Stomach (tissue), 4 donors: ENCODE measurements at regions not wholly inside any gene's neighbourhood (a gene's known extent, or its start where the extent isn't known, plus 50 kb on each side); places are given as distances from the start of the nearest gene placed in this dataset.

Source experiments
- EP300 ChIP-seq: sonication (generic); formaldehyde crosslinking; IDR thresholded peaks from one replicate; pipeline ENCODE4 v1.6.1; 2017; ENCODE audit warnings: antibody characterized with exemption
- POLR2A ChIP-seq, 4 donors: fragments of 450-650 bp; IDR thresholded peaks; one replicate each; pipeline ENCODE4 v1.6.1; 2016; ENCODE audit warnings: antibody characterized with exemption in 4 of 4, control low read depth in 2 of 4, mild to moderate bottlenecking in 1 of 4, moderate library complexity in 1 of 4
- POLR2AphosphoS5 ChIP-seq, 3 donors: sonication (generic); formaldehyde crosslinking; IDR thresholded peaks; one replicate each; pipeline ENCODE4 v1.6.1; 2016; ENCODE audit warnings: antibody characterized with exemption in 3 of 3

DNA sequence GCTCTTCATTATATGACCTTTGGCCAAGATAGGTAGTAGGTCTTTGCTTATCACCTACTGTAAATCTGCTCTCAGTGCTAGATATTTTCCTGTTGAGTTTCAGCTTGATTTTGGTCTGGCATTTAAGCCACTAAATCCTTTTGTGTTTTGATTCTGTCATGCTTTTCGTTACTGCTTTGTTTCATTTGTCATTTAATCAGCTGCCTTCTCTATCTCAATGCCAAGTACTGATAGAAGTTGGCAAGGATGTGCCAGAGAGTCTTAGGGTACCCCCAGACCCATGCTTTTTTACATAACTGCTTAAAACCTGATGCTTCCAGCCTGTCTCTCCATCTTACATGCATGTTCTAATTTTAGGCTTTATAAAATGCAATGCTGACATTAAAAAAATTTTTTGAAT, 300.1 kb upstream of the SASH1 start:
- TF ChIP-seq POLR2AphosphoS5 (IDR thresholded peaks at IDR 0.05) (no peak), EP300 (no peak), POLR2A (IDR thresholded peaks at IDR 0.05) (no peak)
